ENCODE measurements at regions not wholly inside any gene's neighbourhood (a gene's known extent, or its start where the extent isn't known, plus 50 kb on each side); places are given as distances from the start of the nearest gene placed in this dataset.
A peak's percentile ranks its signal among the peaks of the same experiment; 100 is the strongest.

DNA sequence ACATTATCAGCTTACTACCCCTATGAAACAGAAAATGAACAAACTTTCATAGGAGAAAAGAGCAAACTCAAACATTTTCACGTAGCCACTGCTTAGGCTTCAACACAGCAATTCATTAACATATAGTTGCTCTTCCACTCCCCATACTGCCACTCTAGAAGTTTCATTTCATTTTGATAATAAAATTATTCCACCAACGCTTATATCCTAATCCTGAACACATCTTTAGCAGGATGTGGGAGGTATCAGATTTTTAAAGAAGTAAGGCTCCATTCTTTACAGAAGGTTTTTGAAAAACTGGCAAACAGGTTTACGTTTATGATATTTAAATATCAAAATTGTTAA lies 77.5 kb upstream of the ANK3 start:
- ATAC-seq (ENCODE audit: low read depth) (no peak), DNase-seq (no peak)
- POLR2A ChIA-PET = no interaction called here
- no peak overlapping the region for H3K4me3 Mint-ChIP-seq
- no peaks in the 10 kb centered on the region for H3K4me1 Mint-ChIP-seq
- H3K9me3 Mint-ChIP-seq = no peaks in the 10 kb centered on the region
- peaks cover 5% of the 10 kb centered on the region for H3K27me3 Mint-ChIP-seq
- no peaks in the 10 kb centered on the region for H3K36me3 Mint-ChIP-seq
- H3K27ac Mint-ChIP-seq = no peak overlapping the region

DNA sequence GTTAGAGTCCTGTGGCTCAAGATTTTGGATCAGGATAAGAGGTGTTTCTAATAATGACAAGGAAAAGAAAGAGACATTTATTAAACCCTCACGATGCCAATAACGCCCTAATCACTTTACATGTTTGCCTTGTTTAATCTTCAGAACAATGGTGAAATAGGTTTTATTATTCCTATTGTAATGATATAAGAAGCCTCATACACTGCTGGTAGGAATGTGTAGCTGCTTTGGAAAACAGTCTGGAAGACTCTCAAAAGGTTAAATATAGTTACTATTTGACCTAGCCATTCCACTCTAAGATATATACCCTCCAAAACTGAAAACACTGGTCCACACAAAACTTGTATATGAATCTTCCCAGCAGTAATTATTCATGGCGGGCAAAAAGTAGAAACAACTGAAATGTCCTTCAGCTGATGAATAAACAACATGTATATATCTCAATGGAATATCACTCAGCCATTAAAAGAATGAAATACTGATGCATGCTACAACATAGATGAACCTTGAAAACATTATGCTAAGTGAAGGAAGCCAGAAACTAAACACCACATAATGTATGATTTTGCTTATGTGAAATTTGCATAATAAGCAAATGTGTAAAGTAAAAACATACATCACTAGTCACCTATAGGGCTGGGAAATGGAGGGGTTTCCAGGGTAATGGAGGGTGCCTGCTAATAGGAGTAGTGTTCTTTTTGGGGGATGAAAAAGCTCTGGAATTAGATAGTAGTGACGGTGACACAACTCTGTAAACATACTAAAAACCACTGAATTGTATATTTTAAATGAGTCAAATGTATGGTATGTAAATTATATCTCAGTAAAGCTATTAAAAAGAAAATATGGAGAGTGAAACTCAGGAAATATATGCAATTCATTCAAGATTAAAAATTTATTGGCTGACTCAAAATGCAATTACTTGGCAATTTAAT lies 76.9 kb upstream of the ANK3 start:
- no peaks in the 10 kb centered on the region for H3K36me3 Mint-ChIP-seq
- POLR2A ChIA-PET = no interaction called here
- peaks cover 5% of the 10 kb centered on the region for H3K27me3 Mint-ChIP-seq
- no peak for ATAC-seq (ENCODE audit: low read depth)
- DNase-seq = no peak
- H3K4me3 Mint-ChIP-seq = no peak overlapping the region
- H3K27ac Mint-ChIP-seq = no peak overlapping the region
- H3K4me1 Mint-ChIP-seq = no peaks in the 10 kb centered on the region
- H3K9me3 Mint-ChIP-seq = no peaks in the 10 kb centered on the region

DNA sequence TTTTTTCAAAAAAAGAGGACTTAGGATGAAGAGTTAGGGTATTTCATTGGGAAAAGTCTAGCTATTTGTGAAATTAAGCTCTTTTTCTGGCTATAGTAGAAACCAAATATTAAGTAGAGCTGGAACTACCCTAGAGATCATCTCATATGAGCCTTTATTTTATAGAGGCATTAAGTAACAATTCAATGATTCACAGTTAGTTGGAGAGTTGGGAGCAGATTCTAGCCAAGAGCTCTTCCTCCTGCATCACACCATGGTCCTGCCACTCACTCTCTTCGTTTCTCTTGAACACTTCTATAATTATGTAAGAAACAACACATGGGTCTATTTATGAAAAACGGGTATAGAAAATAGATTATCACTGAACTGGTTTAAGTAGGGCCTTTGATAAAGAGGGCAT lies 76.1 kb upstream of the ANK3 start:
- no peak for ATAC-seq (ENCODE audit: low read depth)
- POLR2A ChIA-PET = no interaction called here
- no peak for DNase-seq
- H3K27ac Mint-ChIP-seq = no peak overlapping the region
- H3K4me3 Mint-ChIP-seq = no peak overlapping the region
- H3K27me3 Mint-ChIP-seq = peaks cover 5% of the 10 kb centered on the region
- no peaks in the 10 kb centered on the region for H3K36me3 Mint-ChIP-seq
- H3K9me3 Mint-ChIP-seq = no peaks in the 10 kb centered on the region
- no peaks in the 10 kb centered on the region for H3K4me1 Mint-ChIP-seq

DNA sequence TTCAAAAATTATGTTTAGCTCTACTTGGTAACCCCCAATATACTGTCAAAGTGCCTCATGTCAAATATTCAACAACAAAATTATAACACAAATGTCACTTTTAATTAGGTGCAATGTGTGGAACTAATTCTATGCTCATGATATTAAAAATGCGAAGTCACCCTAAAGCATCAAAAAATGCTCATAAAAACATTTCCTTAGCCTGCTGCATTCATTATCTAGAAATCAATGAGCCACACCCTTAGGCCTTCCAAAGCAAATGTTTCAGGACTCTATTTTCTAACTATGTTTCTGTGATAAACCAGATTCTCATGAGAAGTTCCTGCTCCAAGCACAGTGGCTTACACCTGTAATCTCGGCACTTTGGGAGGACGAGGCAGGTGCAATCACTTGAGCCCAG lies 75.0 kb upstream of the ANK3 start:
- no peak overlapping the region for H3K27ac Mint-ChIP-seq
- no peaks in the 10 kb centered on the region for H3K4me1 Mint-ChIP-seq
- no peaks in the 10 kb centered on the region for H3K36me3 Mint-ChIP-seq
- DNase-seq (no peak), ATAC-seq (ENCODE audit: low read depth) (no peak)
- POLR2A ChIA-PET = no interaction called here
- H3K9me3 Mint-ChIP-seq = no peaks in the 10 kb centered on the region
- no peak overlapping the region for H3K4me3 Mint-ChIP-seq
- H3K27me3 Mint-ChIP-seq = peaks cover 5% of the 10 kb centered on the region

DNA sequence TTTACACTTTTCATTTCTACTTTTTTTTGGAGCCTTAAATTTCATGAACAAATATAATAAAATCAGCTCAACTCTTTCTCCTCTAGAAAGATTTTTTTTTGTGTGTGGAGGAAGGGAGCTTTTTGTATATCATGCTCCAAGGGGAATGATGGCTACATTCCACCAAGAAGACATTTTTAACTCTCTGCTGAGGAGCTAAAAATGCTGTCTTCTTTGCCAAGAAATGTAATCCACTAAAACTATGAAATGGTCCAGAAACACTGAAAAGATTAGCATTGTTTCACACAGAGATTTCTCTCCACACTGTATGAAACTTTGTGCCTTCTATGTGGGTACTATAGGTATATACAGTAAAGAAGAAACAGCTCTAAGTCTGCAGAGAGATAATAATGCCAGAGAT lies 74.1 kb upstream of the ANK3 start:
- no peak overlapping the region for H3K27ac Mint-ChIP-seq

DNA sequence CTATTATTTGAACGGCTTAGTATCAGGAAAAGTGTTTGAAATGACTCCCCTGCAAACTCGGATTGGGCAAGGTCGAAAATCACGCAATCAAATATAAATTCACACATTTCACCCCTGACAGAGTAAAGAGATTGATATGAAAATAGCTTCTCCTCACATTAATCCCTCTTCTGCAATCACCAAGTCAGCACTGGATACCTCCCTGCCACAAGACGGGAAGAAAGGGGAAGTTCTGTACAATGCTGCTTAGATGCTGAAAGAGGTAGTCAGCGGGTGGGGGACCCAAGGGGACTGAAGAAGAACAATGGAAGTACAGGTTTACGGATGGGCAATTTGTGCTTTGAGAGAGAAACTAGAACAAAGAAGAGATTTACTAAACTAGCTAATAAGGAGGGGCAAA lies 72.0 kb upstream of the ANK3 start:
- DNase-seq (no peak), ATAC-seq (ENCODE audit: low read depth) (no peak)
- Mint-ChIP-seq H3K27me3 (peaks cover 5% of the 10 kb centered on the region), H3K36me3 (no peaks in the 10 kb centered on the region), H3K27ac (no peak overlapping the region), H3K4me1 (no peaks in the 10 kb centered on the region), H3K9me3 (no peaks in the 10 kb centered on the region), H3K4me3 (no peak overlapping the region)
- POLR2A ChIA-PET = no interaction called here

More for the DNA sequence above, 74.1 kb upstream of the ANK3 start:
- no peak for DNase-seq
- no peak for ATAC-seq (ENCODE audit: low read depth)
- Mint-ChIP-seq H3K4me3 (no peak overlapping the region), H3K9me3 (no peaks in the 10 kb centered on the region), H3K4me1 (no peaks in the 10 kb centered on the region), H3K27me3 (peaks cover 5% of the 10 kb centered on the region), H3K36me3 (no peaks in the 10 kb centered on the region)
- POLR2A ChIA-PET = no interaction called here

DNA sequence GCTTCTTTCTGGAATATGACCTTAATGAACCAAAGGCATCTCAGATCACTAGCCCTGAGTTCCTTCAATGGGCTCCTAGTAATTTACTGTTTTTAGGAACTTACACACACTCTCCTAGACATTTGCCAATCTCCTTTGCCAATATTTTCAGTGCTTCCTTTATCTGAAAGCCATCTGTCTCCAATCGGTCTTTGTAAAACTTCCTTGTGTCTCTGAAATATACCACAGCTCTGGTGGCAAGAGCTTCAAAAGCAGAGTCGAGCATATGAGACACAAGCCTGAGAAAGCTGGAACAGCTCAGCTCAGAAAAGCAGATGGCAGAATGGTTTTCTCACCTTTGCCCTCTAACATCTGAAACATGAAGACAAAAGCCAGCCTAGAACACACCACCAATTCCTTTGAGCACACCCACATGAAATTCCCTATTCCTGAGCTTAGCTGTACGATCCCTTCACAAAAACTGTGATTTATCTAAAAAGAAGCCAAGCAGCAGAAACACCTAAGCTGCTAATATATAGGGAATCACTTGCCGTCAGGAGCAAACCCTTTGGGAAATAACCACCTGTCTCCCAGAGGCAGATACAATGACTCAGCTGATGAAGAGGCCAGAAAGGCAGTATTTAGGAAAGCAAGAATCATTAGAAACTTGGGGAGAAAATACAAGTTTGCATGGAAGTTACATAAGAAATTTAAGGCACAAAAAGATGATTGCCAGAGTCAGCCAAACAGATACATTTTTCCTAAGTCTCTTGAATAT lies 70.2 kb upstream of the ANK3 start:
- Mint-ChIP-seq H3K4me3 (no peak overlapping the region), H3K4me1 (no peaks in the 10 kb centered on the region), H3K36me3 (no peaks in the 10 kb centered on the region), H3K27ac (no peak overlapping the region), H3K9me3 (no peaks in the 10 kb centered on the region), H3K27me3 (peaks cover 5% of the 10 kb centered on the region)
- DNase-seq (no peak), ATAC-seq (ENCODE audit: low read depth) (no peak)
- POLR2A ChIA-PET = no interaction called here

DNA sequence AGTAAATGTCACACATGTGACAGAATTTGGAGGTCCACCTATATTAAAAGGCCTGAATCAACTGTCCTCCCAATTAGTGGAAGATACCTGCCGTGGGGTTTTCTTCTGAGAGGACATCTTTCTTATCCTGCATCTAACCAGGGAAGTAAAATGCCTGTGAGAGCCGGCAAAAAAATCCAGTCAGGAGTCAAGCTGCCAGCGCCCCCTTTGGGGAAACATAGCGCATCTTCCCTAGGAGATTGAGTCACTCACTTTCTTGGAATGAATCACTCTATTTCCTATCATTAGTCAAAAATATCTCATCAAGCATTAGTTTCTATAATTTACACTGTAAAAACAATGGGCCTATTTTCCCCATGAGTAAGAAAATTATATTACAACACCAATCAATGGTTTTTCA lies 66.4 kb upstream of the ANK3 start:
- Mint-ChIP-seq H3K9me3 (no peaks in the 10 kb centered on the region), H3K27ac (no peak overlapping the region), H3K27me3 (no peaks in the 10 kb centered on the region), H3K36me3 (no peaks in the 10 kb centered on the region), H3K4me3 (no peak overlapping the region), H3K4me1 (no peaks in the 10 kb centered on the region)
- ATAC-seq (ENCODE audit: low read depth) = no peak
- POLR2A ChIA-PET = no interaction called here
- no peak for DNase-seq

DNA sequence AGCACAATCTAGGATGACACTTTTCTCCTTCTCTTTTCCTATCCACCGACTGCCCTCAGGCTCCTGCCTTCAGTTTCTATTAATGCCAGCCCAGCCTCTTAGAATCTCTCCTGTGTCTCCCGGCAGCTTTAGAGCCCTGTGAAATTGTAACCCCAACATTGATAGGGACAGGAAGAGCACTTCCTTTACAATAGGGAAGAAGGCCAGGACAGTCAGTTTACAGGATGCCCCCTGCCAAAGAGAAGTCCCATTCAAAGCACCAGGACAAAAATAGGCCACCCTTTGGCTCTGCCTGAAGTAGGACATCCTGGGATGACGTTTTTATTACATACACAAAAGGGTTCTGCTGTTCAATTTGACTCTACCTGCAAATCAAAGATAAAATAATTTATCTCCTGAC lies 64.7 kb upstream of the ANK3 start:
- no peak for ATAC-seq (ENCODE audit: low read depth)
- H3K36me3 Mint-ChIP-seq = no peaks in the 10 kb centered on the region

DNA sequence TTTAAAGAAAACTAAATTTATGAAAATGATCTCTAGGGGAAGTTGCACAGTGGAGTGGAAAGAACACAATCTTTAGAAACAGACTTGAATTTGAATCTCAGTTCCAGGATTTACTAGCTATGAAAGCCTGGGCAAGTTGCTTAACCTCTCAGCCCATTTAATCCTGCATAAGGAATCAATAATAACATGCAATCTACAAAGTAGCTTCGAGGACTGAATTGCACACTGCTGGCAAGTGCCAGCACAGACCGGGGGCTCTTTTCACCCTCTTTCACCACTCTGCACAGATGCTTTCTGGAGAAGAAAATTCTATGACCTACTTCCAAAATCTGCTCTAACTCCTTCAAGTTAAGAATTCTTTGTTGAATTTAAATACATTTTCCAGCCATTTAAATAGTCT lies 63.4 kb upstream of the ANK3 start:
- Mint-ChIP-seq H3K4me1 (no peaks in the 10 kb centered on the region), H3K27me3 (no peaks in the 10 kb centered on the region), H3K27ac (no peak overlapping the region), H3K36me3 (no peaks in the 10 kb centered on the region), H3K9me3 (no peaks in the 10 kb centered on the region), H3K4me3 (no peak overlapping the region)
- POLR2A ChIA-PET = no interaction called here
- ATAC-seq (ENCODE audit: low read depth) (no peak), DNase-seq (no peak)

More for the DNA sequence above, 64.7 kb upstream of the ANK3 start:
- H3K4me1 Mint-ChIP-seq = no peaks in the 10 kb centered on the region
- POLR2A ChIA-PET = no interaction called here
- H3K9me3 Mint-ChIP-seq = no peaks in the 10 kb centered on the region
- DNase-seq = no peak
- no peaks in the 10 kb centered on the region for H3K27me3 Mint-ChIP-seq
- H3K27ac Mint-ChIP-seq = no peak overlapping the region
- H3K4me3 Mint-ChIP-seq = no peak overlapping the region

DNA sequence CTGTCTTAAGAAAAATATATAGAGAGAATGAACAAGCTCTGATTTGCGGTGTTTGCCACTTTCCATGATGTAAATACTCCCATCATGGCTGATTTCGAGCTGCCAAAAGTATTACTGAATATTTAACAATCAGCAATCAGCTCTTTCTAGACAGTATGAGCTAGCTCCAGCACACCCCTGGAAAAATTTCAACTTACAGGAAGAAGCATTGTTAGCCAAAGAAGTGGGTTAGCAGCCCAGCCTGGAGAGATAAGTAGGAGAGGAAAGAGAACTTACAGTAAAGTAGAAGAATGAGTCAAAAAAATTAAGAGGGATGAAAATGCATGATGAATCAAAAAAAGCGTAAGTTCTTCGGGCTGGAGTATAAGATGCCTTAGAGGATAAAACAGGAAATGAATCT lies 60.6 kb upstream of the ANK3 start:
- Mint-ChIP-seq H3K36me3 (no peaks in the 10 kb centered on the region), H3K27me3 (no peaks in the 10 kb centered on the region), H3K9me3 (no peaks in the 10 kb centered on the region), H3K27ac (no peak overlapping the region), H3K4me3 (no peak overlapping the region), H3K4me1 (peaks cover 5% of the 10 kb centered on the region)
- ATAC-seq (ENCODE audit: low read depth) (no peak), DNase-seq (no peak)
- POLR2A ChIA-PET = no interaction called here

DNA sequence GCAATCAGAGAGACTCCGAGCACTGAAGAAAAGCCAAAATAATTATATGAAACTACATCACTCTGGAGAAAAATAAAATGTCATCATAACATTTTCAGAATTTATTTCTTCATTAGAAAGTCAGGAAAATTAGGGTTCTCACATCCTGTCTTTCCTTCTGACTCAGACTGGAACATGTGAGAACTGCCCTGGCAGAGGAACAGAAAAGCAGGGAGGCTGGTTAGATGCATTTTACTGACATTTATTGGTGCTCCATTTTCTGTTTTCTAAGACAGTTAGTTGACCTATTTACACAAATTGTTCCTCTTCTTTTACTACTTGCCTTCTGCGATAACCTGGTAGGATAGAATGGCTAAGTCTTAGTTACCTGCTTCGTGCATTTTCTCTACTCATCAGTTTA lies 58.6 kb upstream of the ANK3 start:
- H3K36me3 Mint-ChIP-seq = no peaks in the 10 kb centered on the region
- POLR2A ChIA-PET = no interaction called here
- H3K27me3 Mint-ChIP-seq = peaks cover under 1% of the 10 kb centered on the region
- no peak for ATAC-seq (ENCODE audit: low read depth)
- no peaks in the 10 kb centered on the region for H3K9me3 Mint-ChIP-seq
- H3K4me3 Mint-ChIP-seq = no peak overlapping the region
- peaks cover 5% of the 10 kb centered on the region for H3K4me1 Mint-ChIP-seq
- no peak overlapping the region for H3K27ac Mint-ChIP-seq
- DNase-seq = no peak

DNA sequence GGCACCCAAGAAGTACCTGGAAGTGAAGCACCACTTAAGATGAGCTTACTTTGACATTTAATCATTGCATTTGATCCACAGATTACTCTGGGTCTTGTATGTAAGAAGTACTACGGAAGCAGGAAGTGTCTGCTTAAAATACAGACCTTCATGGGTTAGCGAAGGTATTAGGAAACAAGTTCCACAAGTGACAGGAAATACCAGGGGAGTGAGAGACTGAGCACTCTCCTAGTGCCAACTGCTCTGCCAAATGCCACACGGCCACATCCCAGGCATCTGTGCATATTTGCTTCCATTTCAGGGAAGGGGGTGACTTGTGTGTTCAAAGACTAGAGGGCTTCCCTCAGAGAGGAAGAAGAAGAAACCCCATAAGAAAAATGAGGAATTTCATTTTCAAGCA lies 57.2 kb upstream of the ANK3 start:
- POLR2A ChIA-PET = interaction anchor here (0.5 kb wide), 1 partner anchor 1409 kb away, joined by 3 read pairs; no protein-coding TSS in a partner anchor
- H3K27ac Mint-ChIP-seq = peak overlapping the region; percentile 42
- no peak for DNase-seq
- H3K4me3 Mint-ChIP-seq = no peak overlapping the region
- H3K36me3 Mint-ChIP-seq = no peaks in the 10 kb centered on the region
- H3K27me3 Mint-ChIP-seq = peaks cover 3% of the 10 kb centered on the region
- no peaks in the 10 kb centered on the region for H3K9me3 Mint-ChIP-seq
- no peak for ATAC-seq (ENCODE audit: low read depth)
- peaks cover 5% of the 10 kb centered on the region for H3K4me1 Mint-ChIP-seq
